Caco-2 (cell line): ENCODE measurements at regions not wholly inside any gene's neighbourhood (a gene's known extent, or its start where the extent isn't known, plus 50 kb on each side); places are given as distances from the start of the nearest gene placed in this dataset.

ENCODE experiments used
- BruUV-seq: library from RNA; stranded (reverse); fragments of 400-500 nt; replicated peaks from 2 replicates; lab custom pipeline; 2021; lab: Mats Ljungman, UMichigan
- CTCF ChIA-PET: fragments of 300-600 bp; sonication (Branson Sonifier 250); formaldehyde crosslinking; loops from one replicate; lab custom pipeline; 2022; ENCODE audit warnings: antibody characterized with exemption; lab: Charles Lee
- POLR2A ChIA-PET: fragments of 300-600 bp; sonication (Branson Sonifier 250); formaldehyde crosslinking; loops from one replicate; lab custom pipeline; 2022; ENCODE audit warnings: antibody characterized with exemption; lab: Charles Lee
- DNase-seq, 2 experiments: peaks; one replicate each; pipeline versions ENCODE4 v3.0.0 to v3.0.0-alpha.2; 2020 to 2022
- H3K27me3 ChIP-seq: replicated peaks from 2 replicates; pipeline ENCODE4 v1.6.0; 2011; ENCODE audit warnings: low read length; ENCODE audit not compliant: control insufficient read depth, insufficient read depth
- H3K36me3 ChIP-seq: 2 replicates; pipeline ENCODE4 v1.5.1; 2011; ENCODE audit warnings: low read length; ENCODE audit not compliant: control insufficient read depth, insufficient read depth
- H3K4me1 ChIP-seq: fragments of 250-450 bp; sonication (Bioruptor Pico); 2 replicates; pipeline ENCODE4 v1.5.1; 2020; ENCODE audit warnings: mild to moderate bottlenecking
- H3K4me3 ChIP-seq: 2 replicates; pipeline ENCODE4 v1.5.1; 2011; ENCODE audit warnings: low read depth, mild to moderate bottlenecking, control low read depth, low read length
- H3K9me3 ChIP-seq: fragments of 250-450 bp; sonication (Bioruptor Pico); 2 replicates; pipeline ENCODE4 v1.5.1; 2020; ENCODE audit warnings: mild to moderate bottlenecking, moderate library complexity
- H3K27ac Mint-ChIP-seq: one replicate; pipeline ENCODE4 v1.8.0; 2022; ENCODE audit warnings: mixed read lengths; ENCODE audit not compliant: unreplicated experiment
- H3K27me3 Mint-ChIP-seq: one replicate; pipeline ENCODE4 v1.8.0; 2022; ENCODE audit warnings: mixed read lengths; ENCODE audit not compliant: insufficient read depth, unreplicated experiment
- H3K36me3 Mint-ChIP-seq: one replicate; pipeline ENCODE4 v1.8.0; 2022; ENCODE audit warnings: mild to moderate bottlenecking, mixed read lengths; ENCODE audit not compliant: insufficient read depth, unreplicated experiment
- H3K4me1 Mint-ChIP-seq: one replicate; pipeline ENCODE4 v1.8.0; 2022; ENCODE audit warnings: low read depth, mixed read lengths; ENCODE audit not compliant: unreplicated experiment
- H3K4me3 Mint-ChIP-seq: one replicate; pipeline ENCODE4 v1.8.0; 2022; ENCODE audit warnings: mild to moderate bottlenecking, moderate library complexity, mixed read lengths; ENCODE audit not compliant: unreplicated experiment
- H3K9me3 Mint-ChIP-seq: one replicate; pipeline ENCODE4 v1.8.0; 2022; ENCODE audit warnings: mixed read lengths; ENCODE audit not compliant: unreplicated experiment
- intact Hi-C: fragments of 100-400 bp; cut with micrococcal nuclease; formaldehyde crosslinking; loops from one replicate; pipeline ENCODE4 v1.10.0; 2022; ENCODE audit not compliant: unreplicated experiment
- TF ChIP-seq, protein P1 (sequence below), 2 experiments: fragments of 200-600 bp in 1 of 2; IDR thresholded peaks; 1 replicate in 1 of 2; 2 replicates in 1 of 2; pipeline versions ENCODE4 v1.5.1 to v1.8.0; 2011 to 2022; ENCODE audit warnings: antibody characterized with exemption in 1 of 2, control low read depth in 1 of 2, inconsistent platforms in 1 of 2, low read depth in 1 of 2, low read length in 1 of 2, mild to moderate bottlenecking in 1 of 2, moderate library complexity in 1 of 2; ENCODE audit not compliant: insufficient read depth in 1 of 2, severe bottlenecking in 1 of 2, unreplicated experiment in 1 of 2

GRCh38 chr21:38663282-38663681 lies 142.4 kb upstream of the ETS2 start:
- TF ChIP-seq, protein P1, sequence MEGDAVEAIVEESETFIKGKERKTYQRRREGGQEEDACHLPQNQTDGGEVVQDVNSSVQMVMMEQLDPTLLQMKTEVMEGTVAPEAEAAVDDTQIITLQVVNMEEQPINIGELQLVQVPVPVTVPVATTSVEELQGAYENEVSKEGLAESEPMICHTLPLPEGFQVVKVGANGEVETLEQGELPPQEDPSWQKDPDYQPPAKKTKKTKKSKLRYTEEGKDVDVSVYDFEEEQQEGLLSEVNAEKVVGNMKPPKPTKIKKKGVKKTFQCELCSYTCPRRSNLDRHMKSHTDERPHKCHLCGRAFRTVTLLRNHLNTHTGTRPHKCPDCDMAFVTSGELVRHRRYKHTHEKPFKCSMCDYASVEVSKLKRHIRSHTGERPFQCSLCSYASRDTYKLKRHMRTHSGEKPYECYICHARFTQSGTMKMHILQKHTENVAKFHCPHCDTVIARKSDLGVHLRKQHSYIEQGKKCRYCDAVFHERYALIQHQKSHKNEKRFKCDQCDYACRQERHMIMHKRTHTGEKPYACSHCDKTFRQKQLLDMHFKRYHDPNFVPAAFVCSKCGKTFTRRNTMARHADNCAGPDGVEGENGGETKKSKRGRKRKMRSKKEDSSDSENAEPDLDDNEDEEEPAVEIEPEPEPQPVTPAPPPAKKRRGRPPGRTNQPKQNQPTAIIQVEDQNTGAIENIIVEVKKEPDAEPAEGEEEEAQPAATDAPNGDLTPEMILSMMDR (IDR thresholded peaks at IDR 0.05; ENCODE audit: insufficient read depth in 1 of 2, low read depth in 1 of 2, low read length in 1 of 2, severe bottlenecking in 1 of 2, unreplicated experiment in 1 of 2), result no peak
- no peaks in the 10 kb centered on the region for H3K9me3 Mint-ChIP-seq
- H3K36me3 Mint-ChIP-seq, result no peaks in the 10 kb centered on the region
- peaks cover 49% of the 10 kb centered on the region for H3K27me3 Mint-ChIP-seq
- DNase-seq, result no peak
- intact Hi-C loops, result no loop called here
- peaks cover 16% of the 10 kb centered on the region for H3K4me1 Mint-ChIP-seq
- Histone ChIP-seq H3K27me3 (peaks cover 2% of the 10 kb centered on the region), H3K36me3 (no peaks in the 10 kb centered on the region), H3K4me3 (no peak overlapping the region), H3K4me1 (peaks cover 9% of the 10 kb centered on the region; the same call in 1 of the 2 replicates), H3K9me3 (no peaks in the 10 kb centered on the region)
- BruUV-seq, result no TSS peak
- ChIA-PET POLR2A (no interaction called here), CTCF (no interaction called here)
- no peak overlapping the region for H3K4me3 Mint-ChIP-seq
- H3K27ac Mint-ChIP-seq, result no peak overlapping the region

- no peaks in the 10 kb centered on the region for H3K9me3 ChIP-seq
- no TSS peak for BruUV-seq
- POLR2A ChIA-PET, result no interaction called here
- CTCF ChIA-PET, result no interaction called here
- H3K27me3 ChIP-seq, result peaks cover 2% of the 10 kb centered on the region
- H3K9me3 Mint-ChIP-seq, result no peaks in the 10 kb centered on the region
- intact Hi-C loops, result no loop called here
- H3K4me3 ChIP-seq, result no peak overlapping the region
- peaks cover 46% of the 10 kb centered on the region for H3K27me3 Mint-ChIP-seq
- H3K36me3 Mint-ChIP-seq, result no peaks in the 10 kb centered on the region
- peaks cover 9% of the 10 kb centered on the region; the same call in 1 of the 2 replicates for H3K4me1 ChIP-seq
- no peaks in the 10 kb centered on the region for H3K36me3 ChIP-seq
- TF ChIP-seq, protein P1 (IDR thresholded peaks at IDR 0.05; ENCODE audit: insufficient read depth in 1 of 2, low read depth in 1 of 2, low read length in 1 of 2, severe bottlenecking in 1 of 2, unreplicated experiment in 1 of 2), result no peak
- no peak for DNase-seq
- H3K4me3 Mint-ChIP-seq, result no peak overlapping the region
- H3K27ac Mint-ChIP-seq, result no peak overlapping the region
- peaks cover 16% of the 10 kb centered on the region for H3K4me1 Mint-ChIP-seq
Observed at GRCh38 chr21:38664315-38664714, 141.4 kb upstream of the ETS2 start.

DNA sequence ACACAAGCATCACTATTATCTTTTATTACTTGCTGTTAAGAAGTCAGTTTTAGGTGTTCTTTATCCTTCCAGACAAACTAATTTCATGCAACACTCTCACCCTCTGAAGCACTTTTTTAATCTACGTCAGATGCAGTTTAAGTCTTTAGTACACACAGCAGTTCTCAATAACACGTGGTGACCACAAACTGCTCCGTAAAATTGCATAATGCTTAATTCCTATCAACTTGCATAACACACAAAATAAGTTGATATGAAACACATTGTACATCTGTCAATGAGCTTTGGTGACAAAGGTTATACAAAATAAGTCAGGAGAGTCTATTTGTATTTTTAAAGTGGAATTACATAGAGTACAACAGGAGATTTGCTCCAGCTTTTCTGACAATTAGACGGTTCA lies 140.9 kb upstream of the ETS2 start:
- no peak overlapping the region for H3K4me3 Mint-ChIP-seq
- ChIA-PET CTCF (no interaction called here), POLR2A (no interaction called here)
- peaks cover 41% of the 10 kb centered on the region for H3K27me3 Mint-ChIP-seq
- Histone ChIP-seq H3K4me3 (no peak overlapping the region), H3K27me3 (peaks cover 2% of the 10 kb centered on the region), H3K9me3 (no peaks in the 10 kb centered on the region), H3K36me3 (no peaks in the 10 kb centered on the region), H3K4me1 (peaks cover 9% of the 10 kb centered on the region; the same call in 1 of the 2 replicates)
- H3K36me3 Mint-ChIP-seq, result no peaks in the 10 kb centered on the region
- no peak for DNase-seq
- H3K9me3 Mint-ChIP-seq, result no peaks in the 10 kb centered on the region
- peaks cover 16% of the 10 kb centered on the region for H3K4me1 Mint-ChIP-seq
- no TSS peak for BruUV-seq
- no peak overlapping the region for H3K27ac Mint-ChIP-seq
- TF ChIP-seq, protein P1 (IDR thresholded peaks at IDR 0.05; ENCODE audit: insufficient read depth in 1 of 2, low read depth in 1 of 2, low read length in 1 of 2, severe bottlenecking in 1 of 2, unreplicated experiment in 1 of 2), result no peak
- intact Hi-C loops, result loop anchor here (5.0 kb wide), 1 partner anchor 472 kb away; no protein-coding TSS in a partner anchor
